Right ventricle myocardium inferior (tissue), 1 donor: ENCODE measurements at regions not wholly inside any gene's neighbourhood (a gene's known extent, or its start where the extent isn't known, plus 50 kb on each side); places are given as distances from the start of the nearest gene placed in this dataset.

Experiments used
- ATAC-seq: fragments of 200-7000 bp; cut with Tn5 transposase; one replicate; pipeline ENCODE4 v1.9.1; 2020; ENCODE audit warnings: mild to moderate bottlenecking, moderate library complexity
- DNase-seq: peaks from one replicate; pipeline ENCODE4 v3.0.0; 2021; ENCODE audit errors: missing footprints
- intact Hi-C: fragments of 100-400 bp; cut with DNase I; formaldehyde crosslinking; loops from one replicate; pipeline ENCODE4 v1.11.0; 2022
- donor health status: DM: no; HTN: yes; CAD: no; lungs with severe emphysema.

DNA sequence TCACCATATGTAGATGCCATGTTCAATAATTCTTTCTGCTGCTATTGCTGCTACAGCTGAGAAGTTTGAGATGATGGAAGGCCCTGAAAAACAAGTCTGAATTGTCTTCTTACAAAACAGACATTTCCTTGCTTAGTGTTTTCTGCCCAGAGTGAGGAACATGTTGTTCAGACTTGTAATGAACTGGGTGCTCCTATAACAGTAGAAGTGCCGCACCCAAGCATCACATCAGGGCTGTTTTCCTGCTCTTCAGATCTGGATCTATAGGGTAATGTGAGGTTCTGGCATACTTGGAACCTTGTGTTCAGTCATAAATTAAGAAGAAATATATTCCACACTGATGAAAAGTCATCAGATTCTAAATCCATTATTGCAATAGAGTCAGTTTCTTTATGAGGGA, 171.9 kb upstream of the DIO2 start:
- ATAC-seq (no peak), DNase-seq (no peak)
- intact Hi-C loops = no loop called here

DNA sequence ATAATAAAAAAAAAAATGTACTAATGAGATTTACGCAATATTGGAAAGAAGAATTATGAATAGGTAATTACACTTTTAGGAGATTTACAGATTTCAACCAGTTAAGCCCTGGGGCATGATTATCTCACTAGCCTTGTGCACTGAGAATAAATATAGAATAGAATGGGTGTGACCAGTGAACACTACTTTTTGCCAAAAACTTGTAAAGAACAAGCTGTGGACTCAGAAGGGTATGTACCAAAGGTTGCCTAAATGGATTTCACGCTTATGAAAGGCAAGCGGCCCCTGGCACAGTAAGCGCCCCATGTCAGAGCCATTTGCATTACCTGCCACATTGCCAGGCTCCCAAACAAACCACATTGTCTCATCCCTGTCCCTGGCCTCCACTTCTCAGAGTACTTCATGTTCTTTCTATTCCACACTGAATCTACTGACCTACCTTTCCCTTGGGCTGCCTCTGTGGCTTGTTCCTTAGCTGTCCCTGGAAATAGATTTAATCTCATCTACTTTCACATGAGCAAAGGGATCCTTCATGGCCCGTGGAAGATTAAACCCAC, 170.6 kb upstream of the DIO2 start:
- DNase-seq (no peak), ATAC-seq (no peak)
- intact Hi-C loops = no loop called here

DNA sequence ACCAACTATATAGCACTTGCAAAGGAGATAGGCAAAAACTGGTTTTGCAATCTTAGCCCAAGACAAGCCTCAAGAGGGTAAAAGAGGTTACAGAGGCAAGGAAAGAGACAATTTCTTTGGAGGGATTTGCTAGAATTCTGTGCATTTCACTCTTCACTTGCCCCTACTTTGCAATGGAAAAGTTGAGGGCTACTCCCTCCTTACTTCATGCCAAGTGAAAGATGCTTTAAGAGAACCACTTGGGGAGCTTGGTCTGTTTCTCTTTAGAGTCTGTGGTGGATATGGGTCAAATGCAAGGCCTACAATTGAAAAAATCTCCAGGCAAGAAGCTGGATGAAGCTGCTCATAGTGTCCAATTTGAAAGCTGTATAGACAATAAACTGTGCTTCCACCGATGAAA, 167.7 kb upstream of the DIO2 start:
- intact Hi-C loops = no loop called here
- no peak for ATAC-seq
- no peak for DNase-seq

DNA sequence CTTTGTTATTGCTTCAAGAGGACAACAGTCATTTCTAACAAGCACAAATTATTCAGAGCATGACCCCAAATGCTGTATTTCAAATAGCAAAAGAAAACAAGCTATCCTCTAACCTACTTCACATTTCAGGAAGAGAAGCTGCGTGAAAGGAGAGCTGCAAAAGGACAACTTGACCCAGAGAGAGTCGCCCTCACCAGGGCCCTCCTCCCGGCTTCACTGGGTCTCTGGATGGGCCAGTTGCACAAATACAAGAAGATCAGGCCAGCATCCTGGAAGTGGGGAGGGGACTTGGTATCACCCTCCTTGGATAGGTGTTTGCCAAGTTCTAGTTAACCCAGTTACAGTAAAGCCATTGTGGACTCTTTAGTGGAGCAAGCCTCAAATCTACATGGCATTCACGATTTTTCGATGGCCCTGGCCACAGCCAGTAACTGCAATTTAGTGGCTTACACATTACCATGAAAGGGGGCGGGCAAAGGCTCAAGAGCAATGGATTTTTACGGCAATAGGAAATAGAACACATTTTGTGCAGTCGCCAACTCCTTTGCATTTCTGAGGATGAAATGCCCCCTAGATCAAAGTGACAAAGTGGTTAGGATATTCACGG, 166.9 kb upstream of the DIO2 start:
- intact Hi-C loops = no loop called here
- no peak for DNase-seq
- no peak for ATAC-seq

DNA sequence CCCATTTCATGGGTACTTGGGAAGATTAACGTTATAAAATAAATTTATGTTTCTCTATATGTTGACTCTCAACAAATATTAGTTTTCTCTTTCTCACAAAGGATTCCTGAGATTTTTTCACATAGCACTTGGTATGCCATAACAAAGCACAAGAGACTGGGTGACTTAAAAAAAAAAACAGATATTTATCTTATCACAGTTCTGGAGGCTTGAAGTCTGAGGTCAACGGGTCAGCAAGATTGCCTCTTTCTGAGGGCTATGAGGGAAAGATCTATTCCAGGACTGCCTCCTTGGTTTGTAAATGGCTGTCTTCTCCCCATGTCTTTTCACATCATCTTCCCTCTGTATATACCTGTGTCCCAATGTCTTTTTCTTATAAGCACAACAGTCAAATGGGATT, 153.5 kb upstream of the DIO2 start:
- ATAC-seq = no peak
- no peak for DNase-seq
- intact Hi-C loops = no loop called here

DNA sequence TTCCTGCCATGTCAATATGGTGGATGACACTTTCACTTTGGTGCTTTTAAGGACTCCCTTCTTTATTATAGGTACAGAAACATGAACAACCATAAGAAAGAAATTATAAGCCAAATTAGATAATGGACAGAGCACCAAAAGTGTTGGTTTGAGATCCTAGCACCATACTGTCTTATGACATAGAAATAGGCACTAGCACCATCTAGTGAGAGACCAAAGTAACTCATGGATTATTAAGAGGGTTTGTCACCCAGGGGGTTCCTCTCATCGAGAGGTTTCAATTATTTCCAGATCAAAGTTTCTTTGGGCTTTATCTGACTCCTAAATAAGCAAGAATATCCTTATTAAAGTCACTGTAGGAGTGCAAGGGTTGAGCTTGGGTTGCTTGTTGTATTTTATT, 153.0 kb upstream of the DIO2 start:
- intact Hi-C loops = no loop called here
- DNase-seq (no peak), ATAC-seq (no peak)

DNA sequence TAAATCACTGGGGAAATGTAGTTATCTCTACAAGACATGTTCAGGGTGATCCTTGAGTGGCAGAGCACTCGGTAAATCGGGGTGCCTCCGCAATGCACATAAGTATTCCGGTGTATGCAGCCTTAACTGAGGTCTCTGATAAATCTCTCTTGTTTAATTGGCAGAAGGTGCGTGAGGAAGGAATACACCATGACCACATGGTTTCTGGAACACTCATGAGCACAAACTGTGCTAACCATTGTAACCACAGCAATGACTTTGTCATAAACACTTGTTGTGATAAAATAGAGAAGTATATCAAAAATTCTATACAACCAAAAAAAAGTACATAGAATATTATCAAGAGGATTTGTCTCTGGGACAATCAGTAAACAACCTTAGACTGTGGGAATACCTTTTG, 146.8 kb upstream of the DIO2 start:
- DNase-seq (no peak), ATAC-seq (no peak)

DNA sequence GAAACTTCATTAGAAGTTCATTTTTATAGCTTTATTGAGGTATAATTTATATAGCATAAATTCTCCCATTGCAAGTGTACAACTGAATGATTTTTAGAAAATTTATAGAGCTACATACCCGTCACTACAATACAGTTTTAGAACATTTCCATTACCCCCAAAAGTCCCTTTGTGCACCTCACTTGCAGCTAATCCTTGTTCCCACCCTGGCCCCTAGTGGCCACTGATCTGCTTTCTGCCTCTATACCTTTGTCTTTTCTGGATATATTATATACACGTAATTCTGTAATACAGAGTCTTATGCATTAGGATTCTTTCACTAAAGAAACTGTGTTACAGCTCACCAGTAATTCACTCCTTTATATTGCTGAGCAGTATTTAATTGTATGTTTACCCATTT, 145.1 kb upstream of the DIO2 start:
- intact Hi-C loops = no loop called here
- DNase-seq = no peak
- ATAC-seq = no peak

More for the DNA sequence above, 146.8 kb upstream of the DIO2 start:
- intact Hi-C loops = no loop called here

DNA sequence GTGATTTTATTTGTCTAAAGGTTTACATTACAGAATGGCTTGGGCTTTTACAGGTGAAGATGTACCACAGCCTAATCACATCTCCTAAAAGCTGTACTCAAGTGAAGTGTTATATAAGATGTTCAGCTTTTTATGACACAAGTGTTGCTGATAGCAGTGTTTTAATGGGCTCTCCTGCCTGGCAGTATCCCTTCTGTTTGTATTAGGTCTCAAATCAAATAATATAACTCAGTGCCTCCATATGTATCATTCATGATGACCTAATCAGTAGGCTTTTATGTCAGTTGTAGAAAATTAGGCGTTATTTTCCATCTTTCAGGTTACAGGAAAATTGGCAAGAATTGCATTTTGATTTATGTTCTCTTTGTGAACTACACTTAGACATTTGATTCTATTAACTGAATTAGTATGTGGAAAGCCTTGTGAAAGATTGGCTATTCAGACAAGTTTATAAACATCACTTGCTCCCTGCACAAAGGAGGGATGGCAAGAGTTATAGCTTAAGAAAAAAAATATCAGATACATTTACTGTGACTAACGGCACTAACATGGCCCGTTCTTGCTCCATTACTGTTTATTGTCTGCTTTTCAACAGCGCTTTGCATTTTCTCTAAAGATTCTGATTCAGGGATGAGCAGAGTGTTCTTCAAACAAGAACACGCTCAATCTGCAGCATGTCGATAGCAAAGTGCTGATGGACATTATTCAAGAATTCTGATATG, 143.7 kb upstream of the DIO2 start:
- no peak for ATAC-seq
- intact Hi-C loops = no loop called here
- DNase-seq = no peak

DNA sequence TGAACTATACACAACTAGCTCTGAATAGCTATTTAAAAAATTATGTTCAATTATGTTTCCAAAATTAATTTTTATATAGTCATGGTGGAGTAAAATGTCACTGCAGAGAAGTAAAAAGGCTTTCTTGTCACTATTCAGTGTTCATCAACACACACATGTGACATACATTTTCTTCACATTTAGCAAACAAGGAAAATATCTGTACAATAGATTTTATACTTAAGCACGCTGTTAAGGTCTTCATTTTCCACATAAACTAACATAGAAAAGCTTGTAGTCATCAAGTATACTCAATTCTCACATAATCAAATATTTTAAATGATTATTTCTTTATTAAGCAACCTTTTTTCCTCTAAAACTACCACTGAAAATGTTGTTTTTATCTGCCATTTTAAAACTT, 141.2 kb upstream of the DIO2 start:
- intact Hi-C loops = no loop called here
- DNase-seq (no peak), ATAC-seq (no peak)

DNA sequence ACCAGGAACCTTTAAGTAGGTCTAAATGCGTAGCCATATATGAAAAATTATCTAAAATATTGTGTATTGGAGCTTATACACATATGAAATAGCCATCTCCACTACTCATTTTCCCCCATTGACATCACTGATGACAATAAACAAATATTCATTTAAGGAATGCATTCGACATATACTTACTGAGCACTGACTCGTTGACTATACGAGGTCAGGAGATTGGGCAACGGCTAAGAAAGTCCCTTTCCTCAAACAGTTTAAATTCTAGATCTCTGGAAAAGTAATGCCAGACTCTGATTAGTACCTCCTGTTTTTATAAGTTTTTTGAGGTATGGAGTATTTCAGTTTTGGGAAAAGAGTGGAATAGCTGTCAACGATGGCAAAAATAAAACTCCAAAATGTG, 139.4 kb upstream of the DIO2 start:
- intact Hi-C loops = no loop called here
- ATAC-seq (no peak), DNase-seq (no peak)

DNA sequence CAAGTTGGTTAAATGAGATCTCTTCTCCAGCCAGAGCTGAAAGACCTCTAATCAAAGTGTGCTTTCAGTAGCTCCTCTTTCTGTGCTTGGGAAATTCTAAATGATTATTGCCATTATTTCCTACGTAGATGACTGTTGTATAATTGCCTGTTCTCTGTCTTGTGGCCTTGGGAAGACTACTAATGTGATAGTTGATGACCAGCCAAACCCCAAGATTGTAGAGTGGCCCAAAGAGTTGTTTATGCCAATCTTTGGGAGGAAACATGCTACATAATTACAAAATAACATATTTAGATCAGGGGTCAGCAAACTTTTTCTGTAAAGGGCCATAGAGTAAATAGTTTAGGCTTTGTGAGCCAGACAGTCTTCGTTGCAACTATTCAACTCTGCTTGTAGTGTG, 135.1 kb upstream of the DIO2 start:
- ATAC-seq = no peak
- intact Hi-C loops = no loop called here

DNA sequence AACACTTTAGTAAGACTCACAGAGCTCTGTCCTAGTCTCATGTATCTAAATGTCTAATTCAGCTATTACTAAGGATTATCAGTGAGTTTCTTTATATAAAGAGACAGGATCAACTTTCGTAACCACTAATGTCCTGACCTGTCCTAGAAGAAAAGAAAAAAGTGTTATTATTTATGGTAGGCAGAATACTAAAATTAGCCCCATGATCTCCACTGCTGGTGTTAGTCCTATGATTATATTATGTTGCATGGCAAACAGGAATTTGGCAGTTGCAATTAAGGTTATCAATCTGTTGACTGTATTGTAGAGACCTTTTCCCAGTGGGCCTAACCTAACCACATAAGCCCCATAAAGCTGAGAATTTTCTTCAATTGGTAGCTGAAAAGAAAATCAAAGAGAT, 132.9 kb upstream of the DIO2 start:
- intact Hi-C loops = no loop called here
- DNase-seq (no peak), ATAC-seq (no peak)

More for the DNA sequence above, 135.1 kb upstream of the DIO2 start:
- no peak for DNase-seq

DNA sequence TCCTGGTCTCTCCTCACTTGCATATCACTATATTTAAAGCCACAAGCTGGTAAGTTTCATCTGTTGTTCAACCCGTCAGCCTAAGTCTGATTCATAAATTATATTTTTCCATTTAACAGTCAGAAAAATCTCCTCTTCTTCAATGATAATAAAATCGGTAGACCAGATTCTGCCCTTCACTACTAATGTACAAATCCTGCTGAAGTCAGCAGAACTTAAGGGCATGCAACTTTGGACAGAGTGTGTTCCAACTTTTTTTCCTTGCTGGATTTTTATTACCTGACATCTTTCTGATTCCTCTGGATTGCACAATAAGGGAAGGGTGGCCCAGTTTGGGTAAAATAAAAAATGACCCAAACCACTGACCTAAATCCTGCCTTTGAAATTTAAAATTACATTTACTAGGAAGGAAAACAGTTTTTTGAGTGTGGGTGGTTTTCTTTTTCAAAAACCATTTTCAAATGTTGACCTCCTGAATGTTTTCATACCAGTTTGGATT, 125.4 kb upstream of the DIO2 start:
- no peak for DNase-seq
- intact Hi-C loops = no loop called here
- no peak for ATAC-seq

DNA sequence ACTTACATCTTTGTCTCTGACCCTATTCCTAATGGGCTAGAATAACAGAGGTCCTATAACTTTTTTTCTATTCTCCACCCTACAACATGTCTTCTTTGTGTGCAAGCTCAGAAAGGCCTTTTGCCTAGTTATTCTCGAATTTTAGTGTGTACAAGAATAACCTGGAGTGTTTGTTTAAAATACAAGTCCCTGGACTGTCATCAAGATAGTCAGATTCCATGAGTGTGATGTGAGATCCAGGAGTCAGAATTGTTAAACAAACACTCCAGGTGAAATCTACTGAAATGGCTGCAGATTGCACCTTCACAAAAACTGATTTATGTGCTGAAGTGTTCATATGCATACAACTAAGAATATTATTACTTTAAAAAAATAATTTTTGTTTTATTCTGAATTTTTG, 114.4 kb upstream of the DIO2 start:
- DNase-seq = no peak

DNA sequence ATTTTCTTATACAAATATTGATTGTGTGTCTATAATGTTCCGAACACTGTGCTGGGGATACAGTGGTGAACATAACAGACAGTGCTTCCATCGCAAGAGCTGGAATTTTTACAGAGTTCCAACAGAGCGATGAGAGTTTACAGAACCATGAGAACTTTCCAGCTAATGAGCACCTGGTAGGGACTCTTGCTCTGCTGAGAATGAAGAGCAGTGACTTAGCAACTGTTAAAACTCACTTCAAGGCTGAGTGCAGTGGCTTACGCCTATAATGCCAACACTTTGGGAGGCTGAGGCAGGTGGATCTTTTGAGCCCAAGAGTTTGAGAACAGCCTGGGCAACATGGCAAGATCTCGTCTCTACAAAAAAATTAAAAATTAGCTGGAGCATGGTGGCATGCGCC, 113.8 kb upstream of the DIO2 start:
- intact Hi-C loops = no loop called here
- ATAC-seq = no peak

More for the DNA sequence above, 114.4 kb upstream of the DIO2 start:
- ATAC-seq = no peak
- intact Hi-C loops = no loop called here

DNA sequence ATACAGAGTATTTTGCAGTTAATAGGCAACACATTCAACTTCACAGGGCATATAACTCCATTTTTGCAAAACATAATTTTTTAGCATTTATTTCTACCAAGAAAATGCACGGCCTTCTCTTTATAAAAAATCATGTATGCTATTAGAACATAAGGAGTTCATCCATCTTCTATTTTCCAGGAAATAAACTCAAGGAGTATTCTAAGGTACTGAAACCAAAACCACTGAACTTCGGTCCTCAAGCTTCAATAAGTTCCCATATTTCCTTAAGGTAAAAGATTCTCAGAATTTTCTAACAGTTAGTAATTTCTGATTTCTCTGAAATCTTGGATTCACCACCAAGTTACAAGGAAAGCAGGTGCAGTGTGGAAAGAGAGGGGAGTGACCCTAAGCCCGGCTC, 113.3 kb upstream of the DIO2 start:
- DNase-seq = no peak
- ATAC-seq = no peak
- intact Hi-C loops = no loop called here

More for the DNA sequence above, 113.8 kb upstream of the DIO2 start:
- no peak for DNase-seq

DNA sequence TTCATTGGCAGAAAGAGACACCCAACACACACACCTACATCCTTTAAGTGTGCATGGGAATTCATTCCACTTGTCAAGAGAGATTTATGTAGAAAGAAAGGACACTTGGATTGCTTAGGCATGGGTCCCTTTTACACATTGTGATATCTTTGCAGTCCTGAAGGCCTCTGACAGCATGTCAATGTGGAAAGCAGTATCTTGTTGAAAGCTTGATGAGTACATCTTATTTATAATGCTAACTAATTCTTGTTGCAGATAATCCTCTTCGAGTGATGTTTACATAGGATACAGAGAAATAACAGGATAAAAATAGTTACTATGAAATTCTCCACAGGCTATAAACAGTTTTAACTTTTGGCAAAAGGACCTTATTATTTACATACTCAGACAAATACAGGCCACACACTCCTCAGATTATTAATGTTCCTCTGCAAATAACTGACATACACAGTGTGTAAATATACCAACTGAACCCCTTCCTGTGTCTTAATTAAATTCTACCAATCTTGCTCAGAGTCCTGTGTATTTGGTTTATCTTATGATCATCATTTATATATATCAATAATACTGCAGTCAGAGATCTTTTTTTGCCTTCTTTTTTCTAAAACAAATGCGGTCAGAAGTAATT, 111.8 kb upstream of the DIO2 start:
- ATAC-seq (no peak), DNase-seq (no peak)
- intact Hi-C loops = no loop called here

DNA sequence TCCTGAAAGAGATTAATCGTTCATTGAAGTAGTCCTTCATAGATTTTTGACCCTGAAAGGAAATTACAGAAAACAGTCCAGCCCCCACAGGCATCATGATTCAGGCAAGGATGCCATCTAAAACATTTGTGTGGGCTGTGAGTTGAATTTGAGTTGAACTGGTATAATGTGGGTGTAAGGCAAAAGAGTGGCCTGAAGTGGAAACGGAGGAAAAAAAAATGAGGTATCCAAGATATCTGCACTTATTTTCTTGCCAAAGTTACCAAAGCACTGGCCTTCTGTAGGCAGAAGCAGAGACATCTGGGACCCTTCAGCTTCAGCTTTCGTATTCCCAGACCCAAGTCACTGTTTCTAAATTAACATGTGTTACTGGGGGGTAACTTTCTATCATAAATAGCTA, 105.1 kb upstream of the DIO2 start:
- ATAC-seq (no peak), DNase-seq (no peak)
- intact Hi-C loops = no loop called here

DNA sequence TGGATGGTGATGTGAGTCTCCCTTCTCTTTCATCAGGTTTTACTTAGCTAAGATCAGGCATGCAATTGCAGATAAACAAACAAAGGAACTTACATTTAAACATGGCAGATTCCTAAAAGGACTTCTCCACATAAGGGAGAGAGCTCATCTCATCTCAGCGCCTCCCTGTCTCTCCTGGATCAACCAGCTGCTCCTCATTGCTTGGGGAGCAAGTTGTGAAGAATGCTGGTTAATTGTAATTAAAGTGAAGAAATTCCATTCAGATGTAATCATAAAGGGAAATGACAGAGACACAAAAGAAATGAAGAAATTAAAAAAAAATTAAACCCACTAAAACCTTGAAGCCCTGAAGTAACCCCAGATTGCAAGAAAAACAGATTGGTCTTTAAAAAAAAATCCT, 104.4 kb upstream of the DIO2 start:
- intact Hi-C loops = no loop called here
- ATAC-seq (no peak), DNase-seq (no peak)
